ENCODE measurements at regions not wholly inside any gene's neighbourhood (a gene's known extent, or its start where the extent isn't known, plus 50 kb on each side); places are given as distances from the start of the nearest gene placed in this dataset.
"Not testable (repeated sequence)": the region's sequence is repeated elsewhere in the genome, so short reads cannot be mapped to it uniquely, and the experiment has no call there.

DNA sequence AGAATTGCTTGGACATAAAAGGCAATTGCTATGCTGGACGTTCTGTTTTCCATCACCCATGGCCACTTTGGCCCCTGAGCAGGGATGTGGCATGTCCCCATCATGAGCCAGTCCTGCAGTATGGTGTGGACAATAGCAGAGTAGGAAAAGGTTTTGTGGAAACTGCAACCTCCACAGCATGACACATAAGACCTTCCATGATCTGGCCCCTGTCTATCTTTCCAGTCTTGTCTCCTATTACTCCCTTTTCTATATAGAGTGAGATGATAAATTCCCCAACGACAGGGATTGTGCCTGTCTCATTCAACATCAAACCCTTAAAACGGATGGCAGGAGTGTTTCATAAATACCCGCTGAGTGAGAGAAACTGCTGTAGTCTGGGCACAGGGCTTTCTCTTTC is 174.7 kb upstream of the PTCH1 start:
- no peak for TF ChIP-seq GABPA (IDR thresholded peaks at IDR 0.05; ENCODE audit: low read depth)
- Histone ChIP-seq H3K4me3 (replicated peaks; ENCODE audit: insufficient read depth, low read length) (no peak overlapping the region), H3K27ac (replicated peaks) (no peak overlapping the region), H3K27me3 (ENCODE audit: insufficient read depth, poor library complexity, severe bottlenecking) (no peaks in the 10 kb centered on the region)
- no peak for DNase-seq (ENCODE audit: low read depth in 1 of 2, low spot score in 1 of 2)

DNA sequence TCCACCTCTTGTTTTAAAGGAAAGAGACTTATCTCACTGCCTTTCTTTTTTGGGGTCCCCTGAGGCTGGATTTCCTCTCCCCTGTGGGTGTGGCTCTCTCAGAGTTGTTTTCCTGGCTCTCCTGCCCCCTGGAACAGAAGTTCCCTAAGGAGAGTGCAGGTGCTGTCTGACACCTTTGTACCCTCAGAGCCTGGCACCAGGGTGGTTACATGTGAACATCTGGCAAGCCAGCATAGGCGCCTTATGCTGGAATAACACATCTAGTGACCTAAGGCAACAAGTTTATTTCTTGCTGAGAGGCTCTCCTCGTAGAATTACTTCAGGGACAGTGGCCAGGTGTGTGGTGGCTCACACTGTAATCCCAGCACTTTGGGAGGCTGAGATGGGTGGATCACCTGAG is 172.9 kb upstream of the PTCH1 start:
- DNase-seq (ENCODE audit: low read depth in 1 of 2, low spot score in 1 of 2), result no peak
- H3K27ac ChIP-seq (replicated peaks), result no peak overlapping the region
- TF ChIP-seq POLR2AphosphoS5 (IDR thresholded peaks at IDR 0.05; ENCODE audit: low read depth), result no peak
- TF ChIP-seq SPI1 (IDR thresholded peaks at IDR 0.05; ENCODE audit: borderline replicate concordance, low read depth), result no peak
- TF ChIP-seq, protein P1, sequence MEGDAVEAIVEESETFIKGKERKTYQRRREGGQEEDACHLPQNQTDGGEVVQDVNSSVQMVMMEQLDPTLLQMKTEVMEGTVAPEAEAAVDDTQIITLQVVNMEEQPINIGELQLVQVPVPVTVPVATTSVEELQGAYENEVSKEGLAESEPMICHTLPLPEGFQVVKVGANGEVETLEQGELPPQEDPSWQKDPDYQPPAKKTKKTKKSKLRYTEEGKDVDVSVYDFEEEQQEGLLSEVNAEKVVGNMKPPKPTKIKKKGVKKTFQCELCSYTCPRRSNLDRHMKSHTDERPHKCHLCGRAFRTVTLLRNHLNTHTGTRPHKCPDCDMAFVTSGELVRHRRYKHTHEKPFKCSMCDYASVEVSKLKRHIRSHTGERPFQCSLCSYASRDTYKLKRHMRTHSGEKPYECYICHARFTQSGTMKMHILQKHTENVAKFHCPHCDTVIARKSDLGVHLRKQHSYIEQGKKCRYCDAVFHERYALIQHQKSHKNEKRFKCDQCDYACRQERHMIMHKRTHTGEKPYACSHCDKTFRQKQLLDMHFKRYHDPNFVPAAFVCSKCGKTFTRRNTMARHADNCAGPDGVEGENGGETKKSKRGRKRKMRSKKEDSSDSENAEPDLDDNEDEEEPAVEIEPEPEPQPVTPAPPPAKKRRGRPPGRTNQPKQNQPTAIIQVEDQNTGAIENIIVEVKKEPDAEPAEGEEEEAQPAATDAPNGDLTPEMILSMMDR (IDR thresholded peaks at IDR 0.05; ENCODE audit: insufficient read depth, low read length), result no peak
- TF ChIP-seq, protein P2, sequence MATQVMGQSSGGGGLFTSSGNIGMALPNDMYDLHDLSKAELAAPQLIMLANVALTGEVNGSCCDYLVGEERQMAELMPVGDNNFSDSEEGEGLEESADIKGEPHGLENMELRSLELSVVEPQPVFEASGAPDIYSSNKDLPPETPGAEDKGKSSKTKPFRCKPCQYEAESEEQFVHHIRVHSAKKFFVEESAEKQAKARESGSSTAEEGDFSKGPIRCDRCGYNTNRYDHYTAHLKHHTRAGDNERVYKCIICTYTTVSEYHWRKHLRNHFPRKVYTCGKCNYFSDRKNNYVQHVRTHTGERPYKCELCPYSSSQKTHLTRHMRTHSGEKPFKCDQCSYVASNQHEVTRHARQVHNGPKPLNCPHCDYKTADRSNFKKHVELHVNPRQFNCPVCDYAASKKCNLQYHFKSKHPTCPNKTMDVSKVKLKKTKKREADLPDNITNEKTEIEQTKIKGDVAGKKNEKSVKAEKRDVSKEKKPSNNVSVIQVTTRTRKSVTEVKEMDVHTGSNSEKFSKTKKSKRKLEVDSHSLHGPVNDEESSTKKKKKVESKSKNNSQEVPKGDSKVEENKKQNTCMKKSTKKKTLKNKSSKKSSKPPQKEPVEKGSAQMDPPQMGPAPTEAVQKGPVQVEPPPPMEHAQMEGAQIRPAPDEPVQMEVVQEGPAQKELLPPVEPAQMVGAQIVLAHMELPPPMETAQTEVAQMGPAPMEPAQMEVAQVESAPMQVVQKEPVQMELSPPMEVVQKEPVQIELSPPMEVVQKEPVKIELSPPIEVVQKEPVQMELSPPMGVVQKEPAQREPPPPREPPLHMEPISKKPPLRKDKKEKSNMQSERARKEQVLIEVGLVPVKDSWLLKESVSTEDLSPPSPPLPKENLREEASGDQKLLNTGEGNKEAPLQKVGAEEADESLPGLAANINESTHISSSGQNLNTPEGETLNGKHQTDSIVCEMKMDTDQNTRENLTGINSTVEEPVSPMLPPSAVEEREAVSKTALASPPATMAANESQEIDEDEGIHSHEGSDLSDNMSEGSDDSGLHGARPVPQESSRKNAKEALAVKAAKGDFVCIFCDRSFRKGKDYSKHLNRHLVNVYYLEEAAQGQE (IDR thresholded peaks at IDR 0.05; ENCODE audit: insufficient replicate concordance, low read depth), result no peak
- TF ChIP-seq GABPA (IDR thresholded peaks at IDR 0.05; ENCODE audit: low read depth), result no peak
- H3K27me3 ChIP-seq (ENCODE audit: insufficient read depth, poor library complexity, severe bottlenecking), result no peaks in the 10 kb centered on the region
- no peak overlapping the region for H3K4me3 ChIP-seq (replicated peaks; ENCODE audit: insufficient read depth, low read length)

DNA sequence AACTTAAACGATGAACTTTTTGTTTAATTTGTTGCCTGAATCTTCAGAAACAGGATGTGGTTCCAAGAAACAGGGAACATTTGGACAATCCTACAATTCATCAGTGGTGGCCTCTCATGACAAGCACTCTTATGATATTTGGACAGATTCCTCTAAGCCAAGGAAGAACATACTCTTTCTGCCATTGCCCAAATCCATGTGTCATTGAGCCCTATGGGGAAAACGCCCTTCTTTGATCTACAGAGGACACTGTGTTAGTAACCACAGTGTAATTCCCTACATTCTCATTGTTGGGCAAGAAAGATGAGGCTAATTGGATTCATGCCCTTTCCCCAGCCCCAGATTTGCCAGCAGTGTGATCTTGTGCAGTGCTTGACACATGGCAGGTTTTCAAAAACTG is 167.7 kb upstream of the PTCH1 start:
- Histone ChIP-seq H3K4me3 (replicated peaks; ENCODE audit: insufficient read depth, low read length) (no peak overlapping the region), H3K27me3 (ENCODE audit: insufficient read depth, poor library complexity, severe bottlenecking) (no peaks in the 10 kb centered on the region), H3K27ac (replicated peaks) (no peak overlapping the region)
- TF ChIP-seq, protein P1 (IDR thresholded peaks at IDR 0.05; ENCODE audit: insufficient read depth, low read length), result no peak
- no peak for TF ChIP-seq SPI1 (IDR thresholded peaks at IDR 0.05; ENCODE audit: borderline replicate concordance, low read depth)
- TF ChIP-seq GABPA (IDR thresholded peaks at IDR 0.05; ENCODE audit: low read depth), result no peak
- TF ChIP-seq, protein P2 (IDR thresholded peaks at IDR 0.05; ENCODE audit: insufficient replicate concordance, low read depth), result no peak
- TF ChIP-seq POLR2AphosphoS5 (IDR thresholded peaks at IDR 0.05; ENCODE audit: low read depth), result no peak
- DNase-seq (ENCODE audit: low read depth in 1 of 2, low spot score in 1 of 2), result no peak

DNA sequence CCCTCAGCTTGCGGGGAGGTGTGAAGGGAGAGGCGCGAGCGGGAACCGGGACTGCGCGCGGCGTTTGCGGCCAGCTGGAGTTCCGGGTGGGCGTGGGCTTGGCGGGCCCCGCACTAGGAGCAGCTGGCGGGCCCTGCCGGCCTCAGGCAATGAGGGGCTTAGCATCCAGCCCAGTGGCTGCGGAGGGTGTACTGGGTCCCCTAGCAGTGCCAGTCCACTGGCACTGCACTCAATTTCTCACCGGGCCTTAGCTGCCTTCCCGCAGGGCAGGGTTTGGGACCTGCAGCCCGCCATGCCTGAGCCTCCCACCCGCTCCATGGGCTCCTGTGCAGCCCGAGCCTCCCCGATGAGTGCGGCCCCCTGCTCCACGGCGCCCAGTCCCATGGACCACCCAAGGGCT is 163.5 kb upstream of the PTCH1 start:
- H3K27ac ChIP-seq (replicated peaks); H3K4me3 ChIP-seq (replicated peaks; ENCODE audit: insufficient read depth, low read length); DNase-seq (ENCODE audit: low read depth in 1 of 2, low spot score in 1 of 2); H3K27me3 ChIP-seq (ENCODE audit: insufficient read depth, poor library complexity, severe bottlenecking): not testable (repeated sequence)

DNA sequence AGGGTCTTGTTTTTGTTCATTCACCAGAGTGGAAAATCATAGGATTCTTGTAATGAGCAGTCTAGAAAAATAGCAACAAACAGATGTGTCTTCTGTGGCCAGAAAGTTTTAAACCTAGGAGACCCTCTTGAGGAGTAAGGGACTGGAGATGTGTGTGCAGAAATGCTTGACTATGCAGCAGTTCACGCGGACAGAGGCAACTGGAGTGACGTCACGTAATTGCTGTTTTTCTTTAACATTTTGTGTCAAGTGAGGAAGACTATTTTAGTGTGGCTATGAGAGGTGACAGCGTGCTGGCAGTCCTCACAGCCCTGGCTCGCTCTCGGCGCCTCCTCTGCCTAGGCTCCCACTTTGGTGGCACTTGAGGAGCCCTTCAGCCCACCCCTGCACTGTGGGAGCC is 163.1 kb upstream of the PTCH1 start:
- Histone ChIP-seq H3K4me3 (replicated peaks; ENCODE audit: insufficient read depth, low read length) (no peak overlapping the region), H3K27me3 (ENCODE audit: insufficient read depth, poor library complexity, severe bottlenecking) (no peaks in the 10 kb centered on the region), H3K27ac (replicated peaks) (no peak overlapping the region)
- no peak for DNase-seq (ENCODE audit: low read depth in 1 of 2, low spot score in 1 of 2)
- TF ChIP-seq SPI1 (IDR thresholded peaks at IDR 0.05; ENCODE audit: borderline replicate concordance, low read depth), result no peak
- TF ChIP-seq, protein P2 (IDR thresholded peaks at IDR 0.05; ENCODE audit: insufficient replicate concordance, low read depth), result no peak
- TF ChIP-seq, protein P1 (IDR thresholded peaks at IDR 0.05; ENCODE audit: insufficient read depth, low read length), result no peak
- no peak for TF ChIP-seq POLR2AphosphoS5 (IDR thresholded peaks at IDR 0.05; ENCODE audit: low read depth)
- TF ChIP-seq GABPA (IDR thresholded peaks at IDR 0.05; ENCODE audit: low read depth), result no peak

Data from HL-60 (cell line).